ENCODE measurements at regions not wholly inside any gene's neighbourhood (a gene's known extent, or its start where the extent isn't known, plus 50 kb on each side); places are given as distances from the start of the nearest gene placed in this dataset.

DNA sequence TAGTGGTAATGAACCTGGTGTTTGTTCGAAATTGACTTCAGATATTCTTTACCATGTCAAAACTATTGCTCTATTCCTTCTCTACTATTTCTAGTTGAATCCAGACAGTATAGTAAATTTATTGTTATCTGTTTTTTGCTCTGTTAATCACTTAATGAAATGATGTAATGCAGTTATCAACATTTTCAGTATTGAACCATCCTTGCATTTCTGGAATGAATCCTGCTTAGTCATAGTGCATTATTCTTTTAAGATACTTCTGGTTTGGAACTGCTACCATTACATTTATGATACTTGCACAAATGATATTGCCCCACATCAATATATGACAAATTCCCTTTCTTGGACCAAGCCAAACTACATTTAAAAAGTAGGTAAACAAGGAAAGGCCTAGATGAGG lies 554.0 kb upstream of the KLF4 start:
- TF ChIP-seq, protein P1, sequence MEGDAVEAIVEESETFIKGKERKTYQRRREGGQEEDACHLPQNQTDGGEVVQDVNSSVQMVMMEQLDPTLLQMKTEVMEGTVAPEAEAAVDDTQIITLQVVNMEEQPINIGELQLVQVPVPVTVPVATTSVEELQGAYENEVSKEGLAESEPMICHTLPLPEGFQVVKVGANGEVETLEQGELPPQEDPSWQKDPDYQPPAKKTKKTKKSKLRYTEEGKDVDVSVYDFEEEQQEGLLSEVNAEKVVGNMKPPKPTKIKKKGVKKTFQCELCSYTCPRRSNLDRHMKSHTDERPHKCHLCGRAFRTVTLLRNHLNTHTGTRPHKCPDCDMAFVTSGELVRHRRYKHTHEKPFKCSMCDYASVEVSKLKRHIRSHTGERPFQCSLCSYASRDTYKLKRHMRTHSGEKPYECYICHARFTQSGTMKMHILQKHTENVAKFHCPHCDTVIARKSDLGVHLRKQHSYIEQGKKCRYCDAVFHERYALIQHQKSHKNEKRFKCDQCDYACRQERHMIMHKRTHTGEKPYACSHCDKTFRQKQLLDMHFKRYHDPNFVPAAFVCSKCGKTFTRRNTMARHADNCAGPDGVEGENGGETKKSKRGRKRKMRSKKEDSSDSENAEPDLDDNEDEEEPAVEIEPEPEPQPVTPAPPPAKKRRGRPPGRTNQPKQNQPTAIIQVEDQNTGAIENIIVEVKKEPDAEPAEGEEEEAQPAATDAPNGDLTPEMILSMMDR (IDR thresholded peaks at IDR 0.05; ENCODE audit: low read depth, low read length, poor library complexity, severe bottlenecking) = no peak
- no peak for TF ChIP-seq EZH2phosphoT487 (IDR thresholded peaks at IDR 0.05; ENCODE audit: borderline replicate concordance, low read length)
